ENCODE measurements at regions not wholly inside any gene's neighbourhood (a gene's known extent, or its start where the extent isn't known, plus 50 kb on each side); places are given as distances from the start of the nearest gene placed in this dataset.

GRCh38 chr17:77723909-77724875 is 234.3 kb upstream of the TNRC6C start:
- peak overlapping the region; percentile 89 for H2BK15ac ChIP-seq (ENCODE audit: low read length)
- no peaks in the 10 kb centered on the region for H3K79me1 ChIP-seq (ENCODE audit: low read depth, low read length)
- H4K8ac ChIP-seq (ENCODE audit: low read depth, low read length), result no peak overlapping the region
- no peak overlapping the region for H3K14ac ChIP-seq (ENCODE audit: low read length)
- no peak overlapping the region for H3K4me2 ChIP-seq (ENCODE audit: insufficient read depth, low read length, poor library complexity, severe bottlenecking)
- peaks cover 0 to 3% (median 0%) of the 10 kb centered on the region in 3 experiments for H3K27me3 ChIP-seq (ENCODE audit: control insufficient read depth in 3 of 3, insufficient read depth in 3 of 3, low read depth in 1 of 3, low read length in 3 of 3)
- H3K4me1 ChIP-seq (ENCODE audit: control insufficient read depth in 2 of 2, insufficient read depth in 1 of 2, low read depth in 1 of 2, low read length in 2 of 2), result peaks cover 5 to 10% of the 10 kb centered on the region in 2 donors
- H2BK5ac ChIP-seq (ENCODE audit: low read length), result peak overlapping the region; percentile 69
- H3K36me3 ChIP-seq (replicated peaks in 1 of 2; ENCODE audit: control insufficient read depth in 2 of 2, insufficient read depth in 2 of 2, low read length in 2 of 2), result no peaks in the 10 kb centered on the region
- H2AFZ ChIP-seq (ENCODE audit: low read length), result no peak overlapping the region
- peak overlapping the region; percentile 26 for H3K9ac ChIP-seq (ENCODE audit: low read depth, low read length, poor library complexity)
- H3K4me3 ChIP-seq (ENCODE audit: low read length in 2 of 2), result no peak overlapping the region
- WGBS, 2 donors (ENCODE audit: extremely low coverage in 2 of 2, insufficient read length in 2 of 2, insufficient replicate concordance in 1 of 2), result no CpG with 5 or more reads among the region's 22 CpGs
- no peak overlapping the region for H3K4ac ChIP-seq (ENCODE audit: low read length)
- H2AK5ac ChIP-seq (ENCODE audit: low read depth, low read length), result peak overlapping the region; percentile 28
- DNase-seq (ENCODE audit: low spot score), result no peak
- no peak overlapping the region for H4K91ac ChIP-seq (ENCODE audit: low read depth, low read length, poor library complexity)
- peak overlapping the region; percentile 88 for H3K18ac ChIP-seq (ENCODE audit: low read length)
- H2BK120ac ChIP-seq (ENCODE audit: low read depth, low read length), result peak overlapping the region; percentile 23
- no peak overlapping the region for H3K23ac ChIP-seq (ENCODE audit: low read depth, low read length, poor library complexity)
- H3K27ac ChIP-seq (replicated peaks; ENCODE audit: low read length), result no peak overlapping the region
- H3K9me3 ChIP-seq (replicated peaks in 1 of 2; ENCODE audit: control insufficient read depth in 2 of 2, insufficient read depth in 1 of 2, low read depth in 1 of 2, low read length in 2 of 2), result peaks cover 0 to 3% of the 10 kb centered on the region in 2 donors
- no peak overlapping the region for H2BK12ac ChIP-seq (ENCODE audit: low read length)

GRCh38 chr17:77724876-77725615 is 233.5 kb upstream of the TNRC6C start:
- H3K18ac ChIP-seq (ENCODE audit: low read length), result peak overlapping the region; percentile 54
- H3K9me3 ChIP-seq (replicated peaks in 1 of 2; ENCODE audit: control insufficient read depth in 2 of 2, insufficient read depth in 1 of 2, low read depth in 1 of 2, low read length in 2 of 2), result peaks cover 0 to 3% of the 10 kb centered on the region in 2 donors
- peak overlapping the region; percentile 94 for H2AK5ac ChIP-seq (ENCODE audit: low read depth, low read length)
- no peak for DNase-seq (ENCODE audit: low spot score)
- peaks cover 5 to 10% of the 10 kb centered on the region in 2 donors for H3K4me1 ChIP-seq (ENCODE audit: control insufficient read depth in 2 of 2, insufficient read depth in 1 of 2, low read depth in 1 of 2, low read length in 2 of 2)
- peak overlapping the region; percentile 56 for H2BK15ac ChIP-seq (ENCODE audit: low read length)
- peak overlapping the region; percentile 23 for H2BK120ac ChIP-seq (ENCODE audit: low read depth, low read length)
- peaks cover 0 to 3% (median 0%) of the 10 kb centered on the region in 3 experiments for H3K27me3 ChIP-seq (ENCODE audit: control insufficient read depth in 3 of 3, insufficient read depth in 3 of 3, low read depth in 1 of 3, low read length in 3 of 3)
- H2AFZ ChIP-seq (ENCODE audit: low read length), result no peak overlapping the region
- H3K4me2 ChIP-seq (ENCODE audit: insufficient read depth, low read length, poor library complexity, severe bottlenecking), result no peak overlapping the region
- H2BK5ac ChIP-seq (ENCODE audit: low read length), result peak overlapping the region; percentile 45
- WGBS, 2 donors (ENCODE audit: extremely low coverage in 2 of 2, insufficient read length in 2 of 2, insufficient replicate concordance in 1 of 2), result no CpG with 5 or more reads among the region's 28 CpGs
- H3K36me3 ChIP-seq (replicated peaks in 1 of 2; ENCODE audit: control insufficient read depth in 2 of 2, insufficient read depth in 2 of 2, low read length in 2 of 2), result no peaks in the 10 kb centered on the region
- no peaks in the 10 kb centered on the region for H3K79me1 ChIP-seq (ENCODE audit: low read depth, low read length)
- H3K23ac ChIP-seq (ENCODE audit: low read depth, low read length, poor library complexity), result peak overlapping the region; percentile 86
- H2BK12ac ChIP-seq (ENCODE audit: low read length), result peak overlapping the region; percentile 69
- H3K27ac ChIP-seq (replicated peaks; ENCODE audit: low read length), result no peak overlapping the region
- no peak overlapping the region for H4K8ac ChIP-seq (ENCODE audit: low read depth, low read length)
- H3K4me3 ChIP-seq (ENCODE audit: low read length in 2 of 2), result no peak overlapping the region
- H3K14ac ChIP-seq (ENCODE audit: low read length), result no peak overlapping the region
- peak overlapping the region; percentile 58 for H3K4ac ChIP-seq (ENCODE audit: low read length)
- peak overlapping the region; percentile 26 for H4K91ac ChIP-seq (ENCODE audit: low read depth, low read length, poor library complexity)
- no peak overlapping the region for H3K9ac ChIP-seq (ENCODE audit: low read depth, low read length, poor library complexity)

- DNase-seq (ENCODE audit: low spot score), result no peak
- peak overlapping the region; percentile 45 for H2BK5ac ChIP-seq (ENCODE audit: low read length)
These were observed 232.7 kb upstream of the TNRC6C start for GRCh38 chr17:77725846-77726245.

More at GRCh38 chr17:77725846-77726245, 232.7 kb upstream of the TNRC6C start:
- Histone ChIP-seq H3K36me3 (replicated peaks in 1 of 2; ENCODE audit: control insufficient read depth in 2 of 2, insufficient read depth in 2 of 2, low read length in 2 of 2) (no peaks in the 10 kb centered on the region), H3K4me2 (ENCODE audit: insufficient read depth, low read length, poor library complexity, severe bottlenecking) (no peak overlapping the region), H3K9me3 (replicated peaks in 1 of 2; ENCODE audit: control insufficient read depth in 2 of 2, insufficient read depth in 1 of 2, low read depth in 1 of 2, low read length in 2 of 2) (peaks cover 0 to 3% of the 10 kb centered on the region in 2 donors), H3K27ac (replicated peaks; ENCODE audit: low read length) (no peak overlapping the region), H4K91ac (ENCODE audit: low read depth, low read length, poor library complexity) (no peak overlapping the region), H4K8ac (ENCODE audit: low read depth, low read length) (no peak overlapping the region), H3K23ac (ENCODE audit: low read depth, low read length, poor library complexity) (no peak overlapping the region), H2BK15ac (ENCODE audit: low read length) (peak overlapping the region; percentile 56), H3K14ac (ENCODE audit: low read length) (no peak overlapping the region), H3K18ac (ENCODE audit: low read length) (peak overlapping the region; percentile 50), H3K79me1 (ENCODE audit: low read depth, low read length) (no peaks in the 10 kb centered on the region), H3K4me1 (ENCODE audit: control insufficient read depth in 2 of 2, insufficient read depth in 1 of 2, low read depth in 1 of 2, low read length in 2 of 2) (peaks cover 5 to 10% of the 10 kb centered on the region in 2 donors), H2AFZ (ENCODE audit: low read length) (no peak overlapping the region), H3K4me3 (ENCODE audit: low read length in 2 of 2) (no peak overlapping the region), H2BK120ac (ENCODE audit: low read depth, low read length) (no peak overlapping the region), H3K4ac (ENCODE audit: low read length) (no peak overlapping the region), H2AK5ac (ENCODE audit: low read depth, low read length) (peak overlapping the region; percentile 39), H3K9ac (ENCODE audit: low read depth, low read length, poor library complexity) (no peak overlapping the region), H3K27me3 (ENCODE audit: control insufficient read depth in 3 of 3, insufficient read depth in 3 of 3, low read depth in 1 of 3, low read length in 3 of 3) (peaks cover 0 to 3% (median 0%) of the 10 kb centered on the region in 3 experiments), H2BK12ac (ENCODE audit: low read length) (no peak overlapping the region)
- no CpG with 5 or more reads among the region's 5 CpGs for WGBS, 2 donors (ENCODE audit: extremely low coverage in 2 of 2, insufficient read length in 2 of 2, insufficient replicate concordance in 1 of 2)
